HG03064 (cell line): ENCODE measurements at regions not wholly inside any gene's neighbourhood (a gene's known extent, or its start where the extent isn't known, plus 50 kb on each side); places are given as distances from the start of the nearest gene placed in this dataset.
"Not testable (repeated sequence)": the region's sequence is repeated elsewhere in the genome, so short reads cannot be mapped to it uniquely, and the experiment has no call there.

ENCODE experiments used
- ATAC-seq: cut with Tn5 transposase; IDR thresholded peaks from one replicate; pipeline ENCODE4 v1.9.1; 2021; ENCODE audit warnings: low read depth; ENCODE audit not compliant: unreplicated experiment

- ATAC-seq = no peak
Observed at GRCh38 chr1:190665045-190665444, 187.4 kb upstream of the BRINP3 start.

- ATAC-seq = no peak
Observed at GRCh38 chr1:190667914-190668313, 190.2 kb upstream of the BRINP3 start.

- no peak for ATAC-seq
Observed at GRCh38 chr1:190679044-190679443, 201.4 kb upstream of the BRINP3 start.

GRCh38 chr1:190679454-190679853 is 201.8 kb upstream of the BRINP3 start:
- no peak for ATAC-seq

GRCh38 chr1:190679983-190680382 is 202.3 kb upstream of the BRINP3 start:
- no peak for ATAC-seq

GRCh38 chr1:190685676-190686075 is 208.0 kb upstream of the BRINP3 start:
- ATAC-seq = no peak

GRCh38 chr1:190688096-190688495 is 210.4 kb upstream of the BRINP3 start:
- ATAC-seq = no peak

- not testable (repeated sequence) for ATAC-seq
Observed at GRCh38 chr1:190698488-190698887, 220.8 kb upstream of the BRINP3 start.

GRCh38 chr1:190699165-190699564 is 221.5 kb upstream of the BRINP3 start:
- ATAC-seq = no peak

GRCh38 chr1:190708418-190709057 is 230.9 kb upstream of the BRINP3 start:
- ATAC-seq = no peak

- ATAC-seq = no peak
Observed at GRCh38 chr1:190711069-190711468, 233.4 kb upstream of the BRINP3 start.

- ATAC-seq = no peak
Observed at GRCh38 chr1:190717055-190717454, 239.4 kb upstream of the BRINP3 start.

GRCh38 chr1:190736971-190737590 is 259.4 kb upstream of the BRINP3 start:
- no peak for ATAC-seq

GRCh38 chr1:190738317-190738716 is 260.7 kb upstream of the BRINP3 start:
- no peak for ATAC-seq

GRCh38 chr1:190739926-190740325 is 262.3 kb upstream of the BRINP3 start:
- no peak for ATAC-seq

GRCh38 chr1:190747704-190748103 is 270.0 kb upstream of the BRINP3 start:
- no peak for ATAC-seq

GRCh38 chr1:190752131-190752530 is 274.5 kb upstream of the BRINP3 start:
- ATAC-seq = no peak

GRCh38 chr1:190754666-190755065 is 277.0 kb upstream of the BRINP3 start:
- ATAC-seq = no peak

- ATAC-seq = peak; percentile 93
Observed at GRCh38 chr1:190759807-190760206, 282.1 kb upstream of the BRINP3 start.

GRCh38 chr1:190762325-190762724 is 284.7 kb upstream of the BRINP3 start:
- no peak for ATAC-seq

GRCh38 chr1:190792873-190793272 is 315.2 kb upstream of the BRINP3 start:
- ATAC-seq = no peak

- no peak for ATAC-seq
Observed at GRCh38 chr1:190807629-190808028, 330.0 kb upstream of the BRINP3 start.
